Upper lobe of left lung (tissue), 6 donors: ENCODE measurements at regions not wholly inside any gene's neighbourhood (a gene's known extent, or its start where the extent isn't known, plus 50 kb on each side); places are given as distances from the start of the nearest gene placed in this dataset.

Experiments
- ATAC-seq, 2 donors: fragments of 200-7000 bp; cut with Tn5 transposase; one replicate each; pipeline ENCODE4 v1.9.1; 2022; ENCODE audit warnings: mild to moderate bottlenecking in 2 of 2, moderate library complexity in 2 of 2; ENCODE audit not compliant: low FRiP score in 2 of 2
- DNase-seq, 2 donors: peaks; one replicate each; pipeline ENCODE4 v3.0.0-alpha.2; 2019 to 2020
- H3K27ac ChIP-seq, 4 donors: fragments of 200-600 bp; sonication (generic); one replicate each; pipeline ENCODE4 v1.5.1; 2016 to 2019
- H3K27me3 ChIP-seq, 4 donors: fragments of 200-600 bp; sonication (generic); one replicate each; pipeline ENCODE4 v1.5.1; 2017 to 2019
- H3K36me3 ChIP-seq, 4 donors: fragments of 200-600 bp; sonication (generic); one replicate each; pipeline ENCODE4 v1.5.1; 2016 to 2019
- H3K4me1 ChIP-seq, 4 donors: fragments of 200-600 bp; sonication (generic); one replicate each; pipeline ENCODE4 v1.5.1; 2018 to 2019
- H3K4me3 ChIP-seq, 4 donors: fragments of 200-600 bp; sonication (generic); one replicate each; pipeline ENCODE4 v1.5.1; 2017 to 2019; ENCODE audit warnings: mild to moderate bottlenecking in 2 of 4, moderate library complexity in 1 of 4
- H3K9me3 ChIP-seq, 4 donors: fragments of 200-600 bp; sonication (generic); one replicate each; pipeline ENCODE4 v1.5.1; 2018 to 2019
- EP300 ChIP-seq, 4 donors: sonication (generic); formaldehyde crosslinking; IDR thresholded peaks; one replicate each; pipeline ENCODE4 v1.5.1; 2017; ENCODE audit warnings: antibody characterized with exemption in 4 of 4, control low read depth in 2 of 4
- POLR2A ChIP-seq, 4 donors: fragments of 450-650 bp; IDR thresholded peaks; one replicate each; pipeline ENCODE4 v1.5.1; 2016 to 2017; ENCODE audit warnings: antibody characterized with exemption in 4 of 4, mild to moderate bottlenecking in 2 of 4
- POLR2AphosphoS5 ChIP-seq, 2 donors: sonication (generic); formaldehyde crosslinking; IDR thresholded peaks; one replicate each; pipeline ENCODE4 v1.5.1; 2017; ENCODE audit warnings: antibody characterized with exemption in 2 of 2
- WGBS, 2 donors: methylation state at CpG; one replicate each; pipeline ENCODE4 v1.1.5; 2017 to 2018; 5-methylcytosine and 5-hydroxymethylcytosine counted together
- TF ChIP-seq, protein P1 (sequence below), 6 experiments: fragments of 450-650 bp in 4 of 6; fragments of 200-600 bp in 2 of 6; sonication (generic) in 2 of 6; IDR thresholded peaks; one replicate each; pipeline ENCODE4 v1.5.1; 2016 to 2019; ENCODE audit warnings: antibody characterized with exemption in 6 of 6
- donor health status: DM: no; HTN: no; CAD: no; lungs with moderate emphysema.
- donor health status: DM: no; HTN: yes; CAD: no; lungs with severe emphysema.

DNA sequence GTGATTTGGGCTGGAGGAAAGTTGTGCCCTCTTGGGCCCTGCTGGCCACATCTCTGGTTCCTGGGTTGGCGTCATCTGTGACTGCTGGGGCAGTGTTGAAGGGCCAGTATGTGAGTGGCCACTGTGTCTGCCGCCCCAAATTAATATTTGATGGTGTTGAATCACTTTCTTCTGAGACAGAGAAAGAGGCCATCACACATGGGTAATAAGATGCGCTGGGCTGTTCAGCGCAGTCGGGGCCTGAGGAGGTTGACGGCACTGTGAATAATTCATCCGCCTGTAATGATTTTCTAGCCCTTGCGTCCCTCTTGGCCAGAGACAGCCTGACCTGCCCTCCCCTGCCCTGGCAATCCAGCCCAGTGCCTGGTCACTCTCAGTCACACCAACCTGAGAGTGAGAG, 56.2 kb upstream of the BEGAIN start:
- ATAC-seq, result no peak
- no peak for TF ChIP-seq POLR2A (IDR thresholded peaks at IDR 0.05)
- no peak for TF ChIP-seq EP300 (IDR thresholded peaks at IDR 0.05)
- TF ChIP-seq POLR2AphosphoS5 (IDR thresholded peaks at IDR 0.05), result no peak
- TF ChIP-seq, protein P1, sequence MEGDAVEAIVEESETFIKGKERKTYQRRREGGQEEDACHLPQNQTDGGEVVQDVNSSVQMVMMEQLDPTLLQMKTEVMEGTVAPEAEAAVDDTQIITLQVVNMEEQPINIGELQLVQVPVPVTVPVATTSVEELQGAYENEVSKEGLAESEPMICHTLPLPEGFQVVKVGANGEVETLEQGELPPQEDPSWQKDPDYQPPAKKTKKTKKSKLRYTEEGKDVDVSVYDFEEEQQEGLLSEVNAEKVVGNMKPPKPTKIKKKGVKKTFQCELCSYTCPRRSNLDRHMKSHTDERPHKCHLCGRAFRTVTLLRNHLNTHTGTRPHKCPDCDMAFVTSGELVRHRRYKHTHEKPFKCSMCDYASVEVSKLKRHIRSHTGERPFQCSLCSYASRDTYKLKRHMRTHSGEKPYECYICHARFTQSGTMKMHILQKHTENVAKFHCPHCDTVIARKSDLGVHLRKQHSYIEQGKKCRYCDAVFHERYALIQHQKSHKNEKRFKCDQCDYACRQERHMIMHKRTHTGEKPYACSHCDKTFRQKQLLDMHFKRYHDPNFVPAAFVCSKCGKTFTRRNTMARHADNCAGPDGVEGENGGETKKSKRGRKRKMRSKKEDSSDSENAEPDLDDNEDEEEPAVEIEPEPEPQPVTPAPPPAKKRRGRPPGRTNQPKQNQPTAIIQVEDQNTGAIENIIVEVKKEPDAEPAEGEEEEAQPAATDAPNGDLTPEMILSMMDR (IDR thresholded peaks at IDR 0.05), result no peak
- Histone ChIP-seq H3K27ac (no peak overlapping the region), H3K36me3 (no peaks in the 10 kb centered on the region), H3K27me3 (no peaks in the 10 kb centered on the region), H3K4me1 (peaks cover 7 to 15% (median 11%) of the 10 kb centered on the region in 4 donors), H3K4me3 (no peak overlapping the region), H3K9me3 (no peaks in the 10 kb centered on the region)
- DNase-seq, result no peak
- WGBS, 2 donors, result 90 to 96% methylated on average over 6 to 8 of the region's 8 CpGs

DNA sequence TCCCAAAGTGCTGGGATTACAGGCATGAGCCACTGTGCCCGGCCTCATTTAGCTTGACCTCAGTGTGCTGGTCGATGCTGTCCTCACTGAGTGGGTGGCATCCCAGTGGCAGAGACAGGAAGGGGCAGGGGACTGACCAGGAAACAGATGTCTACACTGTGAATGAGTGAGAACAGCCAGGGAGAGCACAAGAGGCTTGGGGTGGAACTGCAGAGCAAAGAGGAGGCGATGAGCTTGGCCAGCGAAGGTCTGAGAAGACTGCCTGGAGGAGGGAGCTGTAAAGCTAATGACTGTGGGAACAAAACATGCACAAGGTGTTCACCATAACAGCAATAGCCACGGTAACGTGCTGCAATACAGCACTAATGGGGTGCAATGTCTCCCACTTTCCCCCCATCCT, 57.2 kb upstream of the BEGAIN start:
- H3K27me3 ChIP-seq, result no peaks in the 10 kb centered on the region
- H3K4me1 ChIP-seq, result peaks cover 7 to 15% (median 11%) of the 10 kb centered on the region in 4 donors
- TF ChIP-seq POLR2A (IDR thresholded peaks at IDR 0.05) (no peak), EP300 (IDR thresholded peaks at IDR 0.05) (no peak), POLR2AphosphoS5 (IDR thresholded peaks at IDR 0.05) (no peak)
- TF ChIP-seq, protein P1 (IDR thresholded peaks at IDR 0.05), result peak in 1 of 6 experiments; percentile 23
- no peak overlapping the region for H3K4me3 ChIP-seq
- H3K9me3 ChIP-seq, result no peaks in the 10 kb centered on the region
- DNase-seq (no peak), ATAC-seq (no peak)
- no peak overlapping the region for H3K27ac ChIP-seq
- H3K36me3 ChIP-seq, result no peaks in the 10 kb centered on the region
- WGBS, 2 donors, result 77 to 81% methylated on average over 6 of the region's 6 CpGs

GRCh38 chr14:100644784-100645183, 57.6 kb upstream of the BEGAIN start:
- no peak overlapping the region for H3K4me3 ChIP-seq
- no peaks in the 10 kb centered on the region for H3K27me3 ChIP-seq
- ATAC-seq, result no peak
- WGBS, 2 donors, result 51 to 58% methylated on average over 8 of the region's 8 CpGs
- H3K9me3 ChIP-seq, result no peaks in the 10 kb centered on the region
- no peaks in the 10 kb centered on the region for H3K36me3 ChIP-seq
- H3K4me1 ChIP-seq, result peaks cover 7 to 15% (median 11%) of the 10 kb centered on the region in 4 donors
- no peak for DNase-seq
- no peak for TF ChIP-seq POLR2AphosphoS5 (IDR thresholded peaks at IDR 0.05)
- TF ChIP-seq, protein P1 (IDR thresholded peaks at IDR 0.05), result no peak
- TF ChIP-seq EP300 (IDR thresholded peaks at IDR 0.05), result no peak
- TF ChIP-seq POLR2A (IDR thresholded peaks at IDR 0.05), result no peak
- H3K27ac ChIP-seq, result no peak overlapping the region

- peak; percentile 69 to 89 for DNase-seq
- Histone ChIP-seq H3K4me1 (peaks cover 7 to 15% (median 11%) of the 10 kb centered on the region in 4 donors), H3K4me3 (no peak overlapping the region), H3K27ac (no peak overlapping the region), H3K36me3 (no peaks in the 10 kb centered on the region), H3K27me3 (no peaks in the 10 kb centered on the region), H3K9me3 (no peaks in the 10 kb centered on the region)
- 31 to 39% methylated on average over 8 to 12 of the region's 12 CpGs for WGBS, 2 donors
- TF ChIP-seq EP300 (IDR thresholded peaks at IDR 0.05), result no peak
- TF ChIP-seq, protein P1 (IDR thresholded peaks at IDR 0.05), result peak; percentile 61 to 86 (median 77)
- peak; percentile 89 to 93 for ATAC-seq
Observed at GRCh38 chr14:100645196-100645981, 58.2 kb upstream of the BEGAIN start.

GRCh38 chr14:100645982-100646314, 58.7 kb upstream of the BEGAIN start:
- no peaks in the 10 kb centered on the region for H3K27me3 ChIP-seq
- H3K4me3 ChIP-seq, result no peak overlapping the region
- no peaks in the 10 kb centered on the region for H3K9me3 ChIP-seq
- H3K36me3 ChIP-seq, result no peaks in the 10 kb centered on the region
- ATAC-seq (no peak), DNase-seq (no peak)
- WGBS, 2 donors, result 32 to 40% methylated on average over 3 of the region's 3 CpGs
- no peak for TF ChIP-seq EP300 (IDR thresholded peaks at IDR 0.05)
- TF ChIP-seq POLR2A (IDR thresholded peaks at IDR 0.05), result no peak
- TF ChIP-seq, protein P1 (IDR thresholded peaks at IDR 0.05), result no peak
- no peak for TF ChIP-seq POLR2AphosphoS5 (IDR thresholded peaks at IDR 0.05)
- peaks cover 7 to 15% (median 11%) of the 10 kb centered on the region in 4 donors for H3K4me1 ChIP-seq
- H3K27ac ChIP-seq, result no peak overlapping the region
